ENCODE measurements at regions not wholly inside any gene's neighbourhood (a gene's known extent, or its start where the extent isn't known, plus 50 kb on each side); places are given as distances from the start of the nearest gene placed in this dataset.

DNA sequence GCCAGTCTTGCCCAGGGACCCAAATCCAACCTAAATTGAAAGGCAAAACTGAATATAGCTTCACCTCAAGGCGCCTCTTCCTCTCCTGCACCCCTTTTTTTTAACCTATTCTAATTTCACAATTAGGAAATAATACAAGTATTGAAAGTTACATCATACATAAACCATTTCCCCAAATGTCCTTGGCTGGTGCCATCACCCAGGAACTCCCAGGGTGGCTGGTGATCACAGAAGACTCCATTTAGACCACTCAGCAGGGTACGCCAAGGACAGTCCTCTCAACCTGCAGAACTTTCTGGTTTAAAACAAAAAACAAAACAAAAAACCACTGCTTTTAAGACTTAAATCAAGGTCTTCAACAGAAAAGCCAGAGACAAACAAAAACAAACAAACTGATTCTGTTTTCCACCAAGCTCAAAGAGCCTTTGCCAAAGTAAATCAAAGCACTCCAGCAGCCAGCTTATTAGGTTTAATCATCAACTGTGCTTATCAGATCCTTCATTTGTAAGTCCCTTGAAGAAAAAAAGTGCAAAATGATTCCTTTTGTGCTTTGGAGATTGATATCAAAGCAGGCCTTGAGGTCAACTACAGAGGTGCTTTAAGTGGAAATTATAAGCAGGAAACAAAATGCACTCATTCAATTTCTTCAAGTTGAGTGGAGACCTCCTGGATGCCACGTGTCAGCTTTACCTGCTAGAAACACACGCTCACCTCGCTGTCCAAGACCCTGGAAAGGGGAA is 113.0 kb downstream of the ETS2 start:
- in situ Hi-C loops (cut with HindIII; ENCODE audit: low pct_unique_long_range_greater_than_20kb, low sequenced_read_pairs) = no loop called here
- ChIA-PET CTCF (no interaction called here), POLR2A (no interaction called here)
- Histone ChIP-seq H3K27ac (ENCODE audit: low read length) (no peak overlapping the region), H3K27me3 (ENCODE audit: control insufficient read depth, insufficient read depth, low read length) (no peaks in the 10 kb centered on the region), H3K36me3 (ENCODE audit: control insufficient read depth, insufficient read depth, low read length) (no peaks in the 10 kb centered on the region), H3K4me3 (ENCODE audit: low read depth in 2 of 2, low read length in 2 of 2) (no peak overlapping the region), H3K4me1 (ENCODE audit: control insufficient read depth, insufficient read depth, low read length) (no peaks in the 10 kb centered on the region), H3K9me3 (ENCODE audit: control insufficient read depth, insufficient read depth, low read depth, low read length) (no peaks in the 10 kb centered on the region)
- DNase-seq (ENCODE audit: low read depth, low spot score) (no peak), ATAC-seq (no peak)
- intact Hi-C loops (cut with micrococcal nuclease; ENCODE audit: unreplicated experiment) = no loop called here
- no TSS peak for BruUV-seq (replicated peaks)
- TF ChIP-seq POLR2AphosphoS5 (IDR thresholded peaks at IDR 0.05; ENCODE audit: low read depth, low read length) (no peak), SIN3A (IDR thresholded peaks at IDR 0.05; ENCODE audit: borderline replicate concordance, insufficient read depth, low read depth, low read length) (no peak), TCF7L2 (IDR thresholded peaks at IDR 0.05; ENCODE audit: low read depth, low read length) (no peak)
- TF ChIP-seq, protein P1, sequence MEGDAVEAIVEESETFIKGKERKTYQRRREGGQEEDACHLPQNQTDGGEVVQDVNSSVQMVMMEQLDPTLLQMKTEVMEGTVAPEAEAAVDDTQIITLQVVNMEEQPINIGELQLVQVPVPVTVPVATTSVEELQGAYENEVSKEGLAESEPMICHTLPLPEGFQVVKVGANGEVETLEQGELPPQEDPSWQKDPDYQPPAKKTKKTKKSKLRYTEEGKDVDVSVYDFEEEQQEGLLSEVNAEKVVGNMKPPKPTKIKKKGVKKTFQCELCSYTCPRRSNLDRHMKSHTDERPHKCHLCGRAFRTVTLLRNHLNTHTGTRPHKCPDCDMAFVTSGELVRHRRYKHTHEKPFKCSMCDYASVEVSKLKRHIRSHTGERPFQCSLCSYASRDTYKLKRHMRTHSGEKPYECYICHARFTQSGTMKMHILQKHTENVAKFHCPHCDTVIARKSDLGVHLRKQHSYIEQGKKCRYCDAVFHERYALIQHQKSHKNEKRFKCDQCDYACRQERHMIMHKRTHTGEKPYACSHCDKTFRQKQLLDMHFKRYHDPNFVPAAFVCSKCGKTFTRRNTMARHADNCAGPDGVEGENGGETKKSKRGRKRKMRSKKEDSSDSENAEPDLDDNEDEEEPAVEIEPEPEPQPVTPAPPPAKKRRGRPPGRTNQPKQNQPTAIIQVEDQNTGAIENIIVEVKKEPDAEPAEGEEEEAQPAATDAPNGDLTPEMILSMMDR (IDR thresholded peaks at IDR 0.05) = no peak
- TF ChIP-seq, protein P2, sequence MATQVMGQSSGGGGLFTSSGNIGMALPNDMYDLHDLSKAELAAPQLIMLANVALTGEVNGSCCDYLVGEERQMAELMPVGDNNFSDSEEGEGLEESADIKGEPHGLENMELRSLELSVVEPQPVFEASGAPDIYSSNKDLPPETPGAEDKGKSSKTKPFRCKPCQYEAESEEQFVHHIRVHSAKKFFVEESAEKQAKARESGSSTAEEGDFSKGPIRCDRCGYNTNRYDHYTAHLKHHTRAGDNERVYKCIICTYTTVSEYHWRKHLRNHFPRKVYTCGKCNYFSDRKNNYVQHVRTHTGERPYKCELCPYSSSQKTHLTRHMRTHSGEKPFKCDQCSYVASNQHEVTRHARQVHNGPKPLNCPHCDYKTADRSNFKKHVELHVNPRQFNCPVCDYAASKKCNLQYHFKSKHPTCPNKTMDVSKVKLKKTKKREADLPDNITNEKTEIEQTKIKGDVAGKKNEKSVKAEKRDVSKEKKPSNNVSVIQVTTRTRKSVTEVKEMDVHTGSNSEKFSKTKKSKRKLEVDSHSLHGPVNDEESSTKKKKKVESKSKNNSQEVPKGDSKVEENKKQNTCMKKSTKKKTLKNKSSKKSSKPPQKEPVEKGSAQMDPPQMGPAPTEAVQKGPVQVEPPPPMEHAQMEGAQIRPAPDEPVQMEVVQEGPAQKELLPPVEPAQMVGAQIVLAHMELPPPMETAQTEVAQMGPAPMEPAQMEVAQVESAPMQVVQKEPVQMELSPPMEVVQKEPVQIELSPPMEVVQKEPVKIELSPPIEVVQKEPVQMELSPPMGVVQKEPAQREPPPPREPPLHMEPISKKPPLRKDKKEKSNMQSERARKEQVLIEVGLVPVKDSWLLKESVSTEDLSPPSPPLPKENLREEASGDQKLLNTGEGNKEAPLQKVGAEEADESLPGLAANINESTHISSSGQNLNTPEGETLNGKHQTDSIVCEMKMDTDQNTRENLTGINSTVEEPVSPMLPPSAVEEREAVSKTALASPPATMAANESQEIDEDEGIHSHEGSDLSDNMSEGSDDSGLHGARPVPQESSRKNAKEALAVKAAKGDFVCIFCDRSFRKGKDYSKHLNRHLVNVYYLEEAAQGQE (IDR thresholded peaks at IDR 0.05; ENCODE audit: insufficient read depth in 1 of 2, low read depth in 2 of 2, low read length in 1 of 2) = no peak

DNA sequence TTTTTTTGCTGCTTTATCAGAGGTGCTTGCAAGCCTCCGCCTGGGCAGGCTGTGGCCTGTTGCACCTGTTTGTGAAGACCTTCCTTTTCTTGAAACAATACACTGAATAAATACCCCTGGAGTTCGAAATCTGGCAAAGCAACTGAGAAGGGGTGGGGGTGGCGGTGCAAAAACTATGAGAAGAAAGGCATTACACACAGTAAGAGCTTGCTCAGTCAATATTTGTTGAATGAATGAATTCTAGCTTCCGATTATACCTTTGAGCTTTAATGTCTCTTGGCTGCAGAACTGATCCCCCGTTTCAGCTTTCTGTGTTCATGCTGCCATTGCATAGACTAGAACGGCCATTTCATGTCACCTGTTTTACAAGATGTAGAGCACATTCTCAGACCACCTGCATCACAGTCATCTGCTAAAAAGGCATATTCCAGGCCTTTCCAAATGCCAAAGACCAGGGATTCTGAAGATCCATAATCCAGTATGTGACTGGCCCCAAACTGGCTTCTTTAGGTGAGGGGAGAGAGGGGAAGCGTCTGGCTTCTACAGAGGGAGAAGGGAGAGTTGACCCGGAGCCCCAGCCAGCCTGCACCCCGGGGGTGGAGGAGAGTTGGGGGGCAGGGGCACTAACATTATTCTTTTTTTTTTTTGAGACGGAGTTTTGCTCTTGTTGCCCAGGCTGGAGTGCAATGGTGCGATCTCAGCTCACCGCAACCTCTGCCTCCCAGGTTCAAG is 111.5 kb downstream of the ETS2 start:
- CTCF ChIA-PET = no interaction called here
- no peak for ATAC-seq
- DNase-seq (ENCODE audit: low read depth, low spot score) = no peak

More for the DNA sequence above, 111.5 kb downstream of the ETS2 start:
- H3K9me3 ChIP-seq (ENCODE audit: control insufficient read depth, insufficient read depth, low read depth, low read length) = no peaks in the 10 kb centered on the region
- no peaks in the 10 kb centered on the region for H3K27me3 ChIP-seq (ENCODE audit: control insufficient read depth, insufficient read depth, low read length)
- no TSS peak for BruUV-seq (replicated peaks)
- intact Hi-C loops (cut with micrococcal nuclease; ENCODE audit: unreplicated experiment) (no loop called here), in situ Hi-C loops (cut with HindIII; ENCODE audit: low pct_unique_long_range_greater_than_20kb, low sequenced_read_pairs) (no loop called here)
- no peak overlapping the region for H3K4me3 ChIP-seq (ENCODE audit: low read depth in 2 of 2, low read length in 2 of 2)
- no peaks in the 10 kb centered on the region for H3K36me3 ChIP-seq (ENCODE audit: control insufficient read depth, insufficient read depth, low read length)
- POLR2A ChIA-PET = no interaction called here
- no peaks in the 10 kb centered on the region for H3K4me1 ChIP-seq (ENCODE audit: control insufficient read depth, insufficient read depth, low read length)
- TF ChIP-seq, protein P1 (IDR thresholded peaks at IDR 0.05) = no peak
- TF ChIP-seq SIN3A (IDR thresholded peaks at IDR 0.05; ENCODE audit: borderline replicate concordance, insufficient read depth, low read depth, low read length) (no peak), TCF7L2 (IDR thresholded peaks at IDR 0.05; ENCODE audit: low read depth, low read length) (no peak), POLR2AphosphoS5 (IDR thresholded peaks at IDR 0.05; ENCODE audit: low read depth, low read length) (no peak)
- TF ChIP-seq, protein P2 (IDR thresholded peaks at IDR 0.05; ENCODE audit: insufficient read depth in 1 of 2, low read depth in 2 of 2, low read length in 1 of 2) = no peak
- H3K27ac ChIP-seq (ENCODE audit: low read length) = no peak overlapping the region
